ENCODE measurements at regions not wholly inside any gene's neighbourhood (a gene's known extent, or its start where the extent isn't known, plus 50 kb on each side); places are given as distances from the start of the nearest gene placed in this dataset.

GRCh38 chr15:93330912-93331544 is 242.0 kb upstream of the RGMA start:
- no peaks in the 10 kb centered on the region for H3K4me1 ChIP-seq (ENCODE audit: control insufficient read depth, insufficient read depth, low read length)
- H3K4me3 ChIP-seq (ENCODE audit: low read length), result no peak overlapping the region
- no peaks in the 10 kb centered on the region for H3K9me3 ChIP-seq (ENCODE audit: control insufficient read depth, low read length)
- no peaks in the 10 kb centered on the region for H3K36me3 ChIP-seq (ENCODE audit: control insufficient read depth, insufficient read depth, low read length)
- peaks cover 11% of the 10 kb centered on the region for H3K27me3 ChIP-seq (ENCODE audit: control insufficient read depth, insufficient read depth, low read length)
- no peak overlapping the region for H3K9ac ChIP-seq (ENCODE audit: low read length)

GRCh38 chr15:93327364-93327763 is 238.4 kb upstream of the RGMA start:
- H3K4me3 ChIP-seq (ENCODE audit: low read length), result no peak overlapping the region

GRCh38 chr15:93324186-93324975 is 235.4 kb upstream of the RGMA start:
- no peaks in the 10 kb centered on the region for H3K27me3 ChIP-seq (ENCODE audit: control insufficient read depth, insufficient read depth, low read length)
- H3K4me1 ChIP-seq (ENCODE audit: control insufficient read depth, insufficient read depth, low read length), result peaks cover 18% of the 10 kb centered on the region
- no peaks in the 10 kb centered on the region for H3K9me3 ChIP-seq (ENCODE audit: control insufficient read depth, low read length)
- no peak overlapping the region for H3K4me3 ChIP-seq (ENCODE audit: low read length)
- H3K9ac ChIP-seq (ENCODE audit: low read length), result no peak overlapping the region
- no peaks in the 10 kb centered on the region for H3K36me3 ChIP-seq (ENCODE audit: control insufficient read depth, insufficient read depth, low read length)

More at GRCh38 chr15:93327364-93327763, 238.4 kb upstream of the RGMA start:
- no peak overlapping the region for H3K9ac ChIP-seq (ENCODE audit: low read length)
- peaks cover 5% of the 10 kb centered on the region for H3K4me1 ChIP-seq (ENCODE audit: control insufficient read depth, insufficient read depth, low read length)
- H3K9me3 ChIP-seq (ENCODE audit: control insufficient read depth, low read length), result no peaks in the 10 kb centered on the region
- no peaks in the 10 kb centered on the region for H3K36me3 ChIP-seq (ENCODE audit: control insufficient read depth, insufficient read depth, low read length)
- H3K27me3 ChIP-seq (ENCODE audit: control insufficient read depth, insufficient read depth, low read length), result no peaks in the 10 kb centered on the region

- Histone ChIP-seq H3K27me3 (ENCODE audit: control insufficient read depth, insufficient read depth, low read length) (no peaks in the 10 kb centered on the region), H3K4me3 (ENCODE audit: low read length) (no peak overlapping the region), H3K9me3 (ENCODE audit: control insufficient read depth, low read length) (no peaks in the 10 kb centered on the region), H3K36me3 (ENCODE audit: control insufficient read depth, insufficient read depth, low read length) (no peaks in the 10 kb centered on the region), H3K4me1 (ENCODE audit: control insufficient read depth, insufficient read depth, low read length) (peaks cover 18% of the 10 kb centered on the region), H3K9ac (ENCODE audit: low read length) (no peak overlapping the region)
Observed at GRCh38 chr15:93321881-93322282, 232.9 kb upstream of the RGMA start.

- Histone ChIP-seq H3K27me3 (ENCODE audit: control insufficient read depth, insufficient read depth, low read length) (peaks cover 3% of the 10 kb centered on the region), H3K9ac (ENCODE audit: low read length) (no peak overlapping the region), H3K9me3 (ENCODE audit: control insufficient read depth, low read length) (no peaks in the 10 kb centered on the region), H3K4me3 (ENCODE audit: low read length) (no peak overlapping the region), H3K36me3 (ENCODE audit: control insufficient read depth, insufficient read depth, low read length) (no peaks in the 10 kb centered on the region), H3K4me1 (ENCODE audit: control insufficient read depth, insufficient read depth, low read length) (peaks cover 18% of the 10 kb centered on the region)
Observed at GRCh38 chr15:93319121-93319814, 230.3 kb upstream of the RGMA start.

- Histone ChIP-seq H3K4me3 (ENCODE audit: low read length) (no peak overlapping the region), H3K4me1 (ENCODE audit: control insufficient read depth, insufficient read depth, low read length) (peaks cover 18% of the 10 kb centered on the region), H3K9ac (ENCODE audit: low read length) (no peak overlapping the region), H3K36me3 (ENCODE audit: control insufficient read depth, insufficient read depth, low read length) (no peaks in the 10 kb centered on the region), H3K27me3 (ENCODE audit: control insufficient read depth, insufficient read depth, low read length) (peaks cover 3% of the 10 kb centered on the region), H3K9me3 (ENCODE audit: control insufficient read depth, low read length) (no peaks in the 10 kb centered on the region)
Observed at GRCh38 chr15:93317772-93318171, 228.8 kb upstream of the RGMA start.

- Histone ChIP-seq H3K36me3 (ENCODE audit: control insufficient read depth, insufficient read depth, low read length) (no peaks in the 10 kb centered on the region), H3K9me3 (ENCODE audit: control insufficient read depth, low read length) (no peaks in the 10 kb centered on the region), H3K4me1 (ENCODE audit: control insufficient read depth, insufficient read depth, low read length) (no peaks in the 10 kb centered on the region), H3K9ac (ENCODE audit: low read length) (no peak overlapping the region), H3K4me3 (ENCODE audit: low read length) (no peak overlapping the region), H3K27me3 (ENCODE audit: control insufficient read depth, insufficient read depth, low read length) (peaks cover 3% of the 10 kb centered on the region)
Observed at GRCh38 chr15:93314245-93314644, 225.2 kb upstream of the RGMA start.

GRCh38 chr15:93312891-93313486 is 224.0 kb upstream of the RGMA start:
- no peaks in the 10 kb centered on the region for H3K4me1 ChIP-seq (ENCODE audit: control insufficient read depth, insufficient read depth, low read length)

GRCh38 chr15:93311620-93312019 is 222.6 kb upstream of the RGMA start:
- Histone ChIP-seq H3K9me3 (ENCODE audit: control insufficient read depth, low read length) (no peaks in the 10 kb centered on the region), H3K36me3 (ENCODE audit: control insufficient read depth, insufficient read depth, low read length) (no peaks in the 10 kb centered on the region), H3K27me3 (ENCODE audit: control insufficient read depth, insufficient read depth, low read length) (peaks cover under 1% of the 10 kb centered on the region), H3K4me1 (ENCODE audit: control insufficient read depth, insufficient read depth, low read length) (no peaks in the 10 kb centered on the region), H3K9ac (ENCODE audit: low read length) (no peak overlapping the region), H3K4me3 (ENCODE audit: low read length) (no peak overlapping the region)

More at GRCh38 chr15:93312891-93313486, 224.0 kb upstream of the RGMA start:
- peaks cover 3% of the 10 kb centered on the region for H3K27me3 ChIP-seq (ENCODE audit: control insufficient read depth, insufficient read depth, low read length)
- H3K36me3 ChIP-seq (ENCODE audit: control insufficient read depth, insufficient read depth, low read length), result no peaks in the 10 kb centered on the region
- no peak overlapping the region for H3K9ac ChIP-seq (ENCODE audit: low read length)
- H3K9me3 ChIP-seq (ENCODE audit: control insufficient read depth, low read length), result no peaks in the 10 kb centered on the region
- H3K4me3 ChIP-seq (ENCODE audit: low read length), result no peak overlapping the region

- H3K4me1 ChIP-seq (ENCODE audit: control insufficient read depth, insufficient read depth, low read length), result no peaks in the 10 kb centered on the region
- no peaks in the 10 kb centered on the region for H3K27me3 ChIP-seq (ENCODE audit: control insufficient read depth, insufficient read depth, low read length)
- no peaks in the 10 kb centered on the region for H3K36me3 ChIP-seq (ENCODE audit: control insufficient read depth, insufficient read depth, low read length)
- no peak overlapping the region for H3K4me3 ChIP-seq (ENCODE audit: low read length)
- H3K9ac ChIP-seq (ENCODE audit: low read length), result no peak overlapping the region
- no peaks in the 10 kb centered on the region for H3K9me3 ChIP-seq (ENCODE audit: control insufficient read depth, low read length)
Observed at GRCh38 chr15:93308026-93308690, 219.1 kb upstream of the RGMA start.

GRCh38 chr15:93307513-93307912 is 218.5 kb upstream of the RGMA start:
- no peaks in the 10 kb centered on the region for H3K4me1 ChIP-seq (ENCODE audit: control insufficient read depth, insufficient read depth, low read length)
- H3K27me3 ChIP-seq (ENCODE audit: control insufficient read depth, insufficient read depth, low read length), result no peaks in the 10 kb centered on the region
- no peaks in the 10 kb centered on the region for H3K9me3 ChIP-seq (ENCODE audit: control insufficient read depth, low read length)
- H3K36me3 ChIP-seq (ENCODE audit: control insufficient read depth, insufficient read depth, low read length), result no peaks in the 10 kb centered on the region
- H3K9ac ChIP-seq (ENCODE audit: low read length), result no peak overlapping the region
- H3K4me3 ChIP-seq (ENCODE audit: low read length), result no peak overlapping the region

Measured in mucosa of stomach (tissue), 1 donor.